SK-N-SH (cell line): ENCODE measurements at regions not wholly inside any gene's neighbourhood (a gene's known extent, or its start where the extent isn't known, plus 50 kb on each side); places are given as distances from the start of the nearest gene placed in this dataset.

Experiments
- CTCF ChIA-PET: fragments of 300-600, 350-600 bp; formaldehyde crosslinking; extraction: SDS; loops from one replicate; lab custom pipeline; 2021; lab: Yijun Ruan, JAX
- POLR2A ChIA-PET: fragments of 350-600 bp; sonication (Branson Sonifier 250); formaldehyde crosslinking; extraction: SDS; loops from one replicate; lab custom pipeline; 2020; ENCODE audit warnings: antibody characterized with exemption, inconsistent platforms; lab: Yijun Ruan, JAX
- DNase-seq: peaks from one replicate; pipeline ENCODE4 v3.0.0; 2012
- H2AFZ ChIP-seq: fragments of 200-600 bp; sonication (generic); 2 replicates; pipeline ENCODE4 v1.8.1; 2016; ENCODE audit warnings: antibody characterized with exemption, mild to moderate bottlenecking, low read depth
- H3F3A ChIP-seq: fragments of 200-600 bp; sonication (generic); replicated peaks from 2 replicates; pipeline ENCODE3; 2016; ENCODE audit warnings: antibody characterized with exemption, mild to moderate bottlenecking; ENCODE audit not compliant: insufficient read depth
- H3K27ac ChIP-seq, 2 experiments: fragments of 200-500 bp in 1 of 2; fragments of 200-600 bp in 1 of 2; sonication (Bioruptor generic) in 1 of 2; sonication (generic), shearing (Covaris generic) in 1 of 2; 2 replicates each; pipeline versions ENCODE4 v1.5.1 to v1.6.1; 2014 to 2016; ENCODE audit warnings: low read depth in 2 of 2, inconsistent platforms in 1 of 2, low read length in 1 of 2, mild to moderate bottlenecking in 1 of 2, mixed read lengths in 1 of 2
- H3K27me3 ChIP-seq: fragments of 200-600 bp; sonication (generic), shearing (Covaris generic); 2 replicates; pipeline ENCODE4 v1.6.1; 2016; ENCODE audit warnings: mixed run types; ENCODE audit not compliant: insufficient read depth
- H3K36me3 ChIP-seq, 2 experiments: fragments of 200-500 bp in 1 of 2; fragments of 200-600 bp in 1 of 2; sonication (Bioruptor generic) in 1 of 2; sonication (generic) in 1 of 2; replicated peaks in 1 of 2; 2 replicates each; pipeline versions ENCODE3 to v1.5.1; 2014 to 2016; ENCODE audit warnings: low read length in 1 of 2, mild to moderate bottlenecking in 1 of 2; ENCODE audit not compliant: insufficient read depth in 2 of 2, control insufficient read depth in 1 of 2
- H3K4me1 ChIP-seq, 2 experiments: fragments of 200-500 bp in 1 of 2; fragments of 200-600 bp in 1 of 2; sonication (Bioruptor generic) in 1 of 2; sonication (generic), shearing (Covaris generic) in 1 of 2; 2 replicates each; pipeline versions ENCODE4 v1.5.1 to v1.6.1; 2014 to 2016; ENCODE audit warnings: low read depth in 1 of 2, low read length in 1 of 2, mixed run types in 1 of 2; ENCODE audit not compliant: insufficient read depth in 2 of 2, control insufficient read depth in 1 of 2
- H3K4me2 ChIP-seq: fragments of 200-600 bp; sonication (generic), shearing (Covaris generic); 2 replicates; pipeline ENCODE4 v1.6.1; 2017; ENCODE audit warnings: mixed run types
- H3K4me3 ChIP-seq, 2 experiments: fragments of 200-500 bp in 1 of 2; fragments of 200-600 bp in 1 of 2; sonication (Bioruptor generic) in 1 of 2; sonication (generic), shearing (Covaris generic) in 1 of 2; 2 replicates each; pipeline versions ENCODE4 v1.5.1 to v1.8.1; 2014 to 2016; ENCODE audit warnings: low read depth in 2 of 2, inconsistent platforms in 1 of 2, low read length in 1 of 2, mild to moderate bottlenecking in 1 of 2, mixed read lengths in 1 of 2, moderate library complexity in 1 of 2
- H3K79me2 ChIP-seq: fragments of 200-600 bp; sonication (generic); 2 replicates; pipeline ENCODE4 v1.8.1; 2017; ENCODE audit warnings: mild to moderate bottlenecking; ENCODE audit not compliant: insufficient read depth
- H3K9ac ChIP-seq: fragments of 200-600 bp; sonication (generic); 2 replicates; pipeline ENCODE4 v1.6.1; 2017; ENCODE audit warnings: mixed run types
- H3K9me2 ChIP-seq: fragments of 200-600 bp; sonication (generic); 2 replicates; pipeline ENCODE4 v1.6.1; 2017; ENCODE audit warnings: mixed run types
- H3K9me3 ChIP-seq: fragments of 200-600 bp; sonication (generic); 2 replicates; pipeline ENCODE4 v1.6.1; 2017; ENCODE audit warnings: mixed run types, mild to moderate bottlenecking, moderate library complexity
- H4K20me1 ChIP-seq: fragments of 200-600 bp; sonication (generic); 2 replicates; pipeline ENCODE4 v1.6.1; 2017; ENCODE audit warnings: mild to moderate bottlenecking, mixed run types; ENCODE audit not compliant: insufficient read depth
- ELF1 ChIP-seq: IDR thresholded peaks from 2 replicates; pipeline ENCODE4 v1.4.0; 2012
- EP300 ChIP-seq, 2 experiments: IDR thresholded peaks; 2 replicates each; pipeline versions ENCODE4 v1.4.0 to v1.6.1; 2012; ENCODE audit warnings: borderline replicate concordance in 1 of 2, low read depth in 1 of 2, low read length in 1 of 2
- FOSL2 ChIP-seq: IDR thresholded peaks from 2 replicates; pipeline ENCODE4 v1.4.0; 2012; ENCODE audit warnings: low read depth, mild to moderate bottlenecking, moderate library complexity, borderline replicate concordance
- FOXM1 ChIP-seq: IDR thresholded peaks from 2 replicates; pipeline ENCODE4 v1.4.0; 2012; ENCODE audit warnings: low read depth, mild to moderate bottlenecking
- GABPA ChIP-seq: IDR thresholded peaks from 2 replicates; pipeline ENCODE4 v1.4.0; 2012; ENCODE audit warnings: low read depth, mild to moderate bottlenecking
- GATA2 ChIP-seq: sonication (generic); formaldehyde crosslinking; IDR thresholded peaks from 2 replicates; pipeline ENCODE4 v1.5.0; 2020; ENCODE audit warnings: mild to moderate bottlenecking, missing genetic modification reagents
- POLR2AphosphoS5 ChIP-seq: IDR thresholded peaks from 2 replicates; pipeline ENCODE4 v1.6.1; 2012; ENCODE audit warnings: low read depth, low read length
- RAD21 ChIP-seq: IDR thresholded peaks from 2 replicates; pipeline ENCODE4 v1.6.1; 2012; ENCODE audit warnings: mild to moderate bottlenecking, low read length
- RCOR1 ChIP-seq: fragments of 150-350 bp; IDR thresholded peaks from 2 replicates; pipeline ENCODE4 v1.6.1; 2017; ENCODE audit warnings: antibody characterized with exemption, low read length
- RFX5 ChIP-seq: IDR thresholded peaks from 2 replicates; pipeline ENCODE4 v1.6.1; 2012; ENCODE audit warnings: mild to moderate bottlenecking, improper control_type of control experiment, low read length
- SIN3A ChIP-seq: IDR thresholded peaks from 2 replicates; pipeline ENCODE4 v1.6.1; 2012; ENCODE audit warnings: low read depth, mild to moderate bottlenecking, low read length, moderate library complexity, borderline replicate concordance
- SMC3 ChIP-seq: IDR thresholded peaks from 2 replicates; pipeline ENCODE4 v1.6.1; 2012; ENCODE audit warnings: low read depth, low read length, improper control_type of control experiment
- TEAD4 ChIP-seq: IDR thresholded peaks from 2 replicates; pipeline ENCODE4 v1.4.0; 2012; ENCODE audit warnings: mild to moderate bottlenecking, borderline replicate concordance; ENCODE audit not compliant: insufficient read depth
- USF2 ChIP-seq: fragments of 150-350 bp; IDR thresholded peaks from 2 replicates; pipeline ENCODE4 v1.6.1; 2017; ENCODE audit warnings: antibody characterized with exemption, low read length, low read depth, borderline replicate concordance
- WGBS: methylation state at CpG from one replicate; pipeline ENCODE4 v1.1.6; 2017; ENCODE audit warnings: low lambda C conversion rate; 5-methylcytosine and 5-hydroxymethylcytosine counted together
- TF ChIP-seq, protein P1 (sequence below): fragments of 150-350 bp; IDR thresholded peaks from 2 replicates; pipeline ENCODE4 v1.6.1; 2016; ENCODE audit warnings: mild to moderate bottlenecking, low read depth, low read length
- TF ChIP-seq, protein P2 (sequence below): IDR thresholded peaks from 2 replicates; pipeline ENCODE4 v1.4.0; 2012; ENCODE audit warnings: low read depth, borderline replicate concordance

- H3K36me3 ChIP-seq = no peaks in the 10 kb centered on the region
- H3K9ac ChIP-seq = no peak overlapping the region
- no peak overlapping the region for H3K4me3 ChIP-seq
- DNase-seq = no peak
- peaks cover 0 to 6% of the 10 kb centered on the region in 2 experiments; a peak in 3 of 4 replicates for H3K4me1 ChIP-seq
- no peak overlapping the region for H3K27ac ChIP-seq
- H3K27me3 ChIP-seq = no peaks in the 10 kb centered on the region; the same call in 1 of the 2 replicates
- H4K20me1 ChIP-seq = no peaks in the 10 kb centered on the region
- H3F3A ChIP-seq = no peaks in the 10 kb centered on the region
- H3K9me2 ChIP-seq = no peaks in the 10 kb centered on the region
- H3K79me2 ChIP-seq = no peaks in the 10 kb centered on the region
- H3K4me2 ChIP-seq = no peak overlapping the region
- TF ChIP-seq RCOR1 = no peak
- no peak for TF ChIP-seq GABPA
- TF ChIP-seq POLR2AphosphoS5 = no peak
- no peak for TF ChIP-seq ELF1
- no peak for TF ChIP-seq USF2
- TF ChIP-seq, protein P1, sequence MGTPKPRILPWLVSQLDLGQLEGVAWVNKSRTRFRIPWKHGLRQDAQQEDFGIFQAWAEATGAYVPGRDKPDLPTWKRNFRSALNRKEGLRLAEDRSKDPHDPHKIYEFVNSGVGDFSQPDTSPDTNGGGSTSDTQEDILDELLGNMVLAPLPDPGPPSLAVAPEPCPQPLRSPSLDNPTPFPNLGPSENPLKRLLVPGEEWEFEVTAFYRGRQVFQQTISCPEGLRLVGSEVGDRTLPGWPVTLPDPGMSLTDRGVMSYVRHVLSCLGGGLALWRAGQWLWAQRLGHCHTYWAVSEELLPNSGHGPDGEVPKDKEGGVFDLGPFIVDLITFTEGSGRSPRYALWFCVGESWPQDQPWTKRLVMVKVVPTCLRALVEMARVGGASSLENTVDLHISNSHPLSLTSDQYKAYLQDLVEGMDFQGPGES = no peak
- no peak for TF ChIP-seq RFX5
- TF ChIP-seq SIN3A = no peak
- TF ChIP-seq, protein P2, sequence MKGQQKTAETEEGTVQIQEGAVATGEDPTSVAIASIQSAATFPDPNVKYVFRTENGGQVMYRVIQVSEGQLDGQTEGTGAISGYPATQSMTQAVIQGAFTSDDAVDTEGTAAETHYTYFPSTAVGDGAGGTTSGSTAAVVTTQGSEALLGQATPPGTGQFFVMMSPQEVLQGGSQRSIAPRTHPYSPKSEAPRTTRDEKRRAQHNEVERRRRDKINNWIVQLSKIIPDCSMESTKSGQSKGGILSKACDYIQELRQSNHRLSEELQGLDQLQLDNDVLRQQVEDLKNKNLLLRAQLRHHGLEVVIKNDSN = no peak
- TF ChIP-seq SMC3 = no peak
- TF ChIP-seq EP300 (IDR thresholded peaks at IDR 0.05; ENCODE audit: borderline replicate concordance in 1 of 2, low read depth in 1 of 2, low read length in 1 of 2) = no peak
- ChIA-PET POLR2A (no interaction called here), CTCF (no interaction called here)
- no peak overlapping the region for H2AFZ ChIP-seq
- H3K9me3 ChIP-seq = no peaks in the 10 kb centered on the region
- WGBS = 77% methylated on average over 4 of the region's 4 CpGs
These were observed 155.7 kb upstream of the LRIG3 start for GRCh38 chr12:59075968-59076490.

DNA sequence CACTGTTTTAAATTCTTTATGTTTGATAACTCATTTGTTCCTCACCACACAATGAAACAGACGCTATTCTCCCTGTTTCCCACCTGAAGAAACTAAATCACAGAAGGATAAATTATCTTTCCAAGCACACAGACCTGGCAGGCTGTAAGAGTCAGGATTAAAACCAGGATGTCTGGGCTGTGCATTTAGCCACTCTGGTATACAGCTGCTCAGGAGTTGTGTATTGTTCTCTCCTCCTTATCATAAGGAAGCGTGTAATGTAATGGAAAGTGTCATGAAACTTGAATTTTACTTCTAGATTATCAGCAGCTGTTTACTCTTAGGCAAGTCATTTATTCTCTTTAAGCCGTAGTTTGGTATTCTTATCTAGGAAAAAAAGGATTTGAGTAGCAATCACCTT is 154.8 kb upstream of the LRIG3 start:
- no peak for DNase-seq
- H3K4me2 ChIP-seq = no peak overlapping the region
- no peaks in the 10 kb centered on the region; the same call in 1 of the 2 replicates for H3K27me3 ChIP-seq
- no peaks in the 10 kb centered on the region for H3K9me2 ChIP-seq
- H3K79me2 ChIP-seq = no peaks in the 10 kb centered on the region
- no peak overlapping the region for H3K4me3 ChIP-seq
- no peak overlapping the region for H3K27ac ChIP-seq
- POLR2A ChIA-PET = no interaction called here
- TF ChIP-seq RFX5 (no peak), RAD21 (no peak), FOXM1 (no peak), SIN3A (no peak), GATA2 (CRISPR knock-in tag) (no peak), FOSL2 (no peak), RCOR1 (no peak), TEAD4 (no peak)
- no peak overlapping the region for H3K9ac ChIP-seq
- no peaks in the 10 kb centered on the region for H3F3A ChIP-seq
- no peaks in the 10 kb centered on the region for H3K36me3 ChIP-seq
- WGBS = 65% methylated on average over 3 of the region's 3 CpGs
- peaks cover 5 to 6% of the 10 kb centered on the region in 2 experiments; a peak in 3 of 4 replicates for H3K4me1 ChIP-seq
- H2AFZ ChIP-seq = no peak overlapping the region
- H4K20me1 ChIP-seq = no peaks in the 10 kb centered on the region
- CTCF ChIA-PET = no interaction called here
- no peaks in the 10 kb centered on the region for H3K9me3 ChIP-seq
